SK-N-SH (cell line): ENCODE measurements at regions not wholly inside any gene's neighbourhood (a gene's known extent, or its start where the extent isn't known, plus 50 kb on each side); places are given as distances from the start of the nearest gene placed in this dataset.

Experiments
- CTCF ChIA-PET: fragments of 300-600, 350-600 bp; formaldehyde crosslinking; extraction: SDS; loops from one replicate; lab custom pipeline; 2021; lab: Yijun Ruan, JAX
- POLR2A ChIA-PET: fragments of 350-600 bp; sonication (Branson Sonifier 250); formaldehyde crosslinking; extraction: SDS; loops from one replicate; lab custom pipeline; 2020; ENCODE audit warnings: antibody characterized with exemption, inconsistent platforms; lab: Yijun Ruan, JAX
- DNase-seq: peaks from one replicate; pipeline ENCODE4 v3.0.0; 2012
- H2AFZ ChIP-seq: fragments of 200-600 bp; sonication (generic); 2 replicates; pipeline ENCODE4 v1.8.1; 2016; ENCODE audit warnings: antibody characterized with exemption, mild to moderate bottlenecking, low read depth
- H3F3A ChIP-seq: fragments of 200-600 bp; sonication (generic); replicated peaks from 2 replicates; pipeline ENCODE3; 2016; ENCODE audit warnings: antibody characterized with exemption, mild to moderate bottlenecking; ENCODE audit not compliant: insufficient read depth
- H3K27ac ChIP-seq, 2 experiments: fragments of 200-500 bp in 1 of 2; fragments of 200-600 bp in 1 of 2; sonication (Bioruptor generic) in 1 of 2; sonication (generic), shearing (Covaris generic) in 1 of 2; 2 replicates each; pipeline versions ENCODE4 v1.5.1 to v1.6.1; 2014 to 2016; ENCODE audit warnings: low read depth in 2 of 2, inconsistent platforms in 1 of 2, low read length in 1 of 2, mild to moderate bottlenecking in 1 of 2, mixed read lengths in 1 of 2
- H3K27me3 ChIP-seq: fragments of 200-600 bp; sonication (generic), shearing (Covaris generic); 2 replicates; pipeline ENCODE4 v1.6.1; 2016; ENCODE audit warnings: mixed run types; ENCODE audit not compliant: insufficient read depth
- H3K36me3 ChIP-seq, 2 experiments: fragments of 200-500 bp in 1 of 2; fragments of 200-600 bp in 1 of 2; sonication (Bioruptor generic) in 1 of 2; sonication (generic) in 1 of 2; replicated peaks in 1 of 2; 2 replicates each; pipeline versions ENCODE3 to v1.5.1; 2014 to 2016; ENCODE audit warnings: low read length in 1 of 2, mild to moderate bottlenecking in 1 of 2; ENCODE audit not compliant: insufficient read depth in 2 of 2, control insufficient read depth in 1 of 2
- H3K4me1 ChIP-seq, 2 experiments: fragments of 200-500 bp in 1 of 2; fragments of 200-600 bp in 1 of 2; sonication (Bioruptor generic) in 1 of 2; sonication (generic), shearing (Covaris generic) in 1 of 2; 2 replicates each; pipeline versions ENCODE4 v1.5.1 to v1.6.1; 2014 to 2016; ENCODE audit warnings: low read depth in 1 of 2, low read length in 1 of 2, mixed run types in 1 of 2; ENCODE audit not compliant: insufficient read depth in 2 of 2, control insufficient read depth in 1 of 2
- H3K4me2 ChIP-seq: fragments of 200-600 bp; sonication (generic), shearing (Covaris generic); 2 replicates; pipeline ENCODE4 v1.6.1; 2017; ENCODE audit warnings: mixed run types
- H3K4me3 ChIP-seq, 2 experiments: fragments of 200-500 bp in 1 of 2; fragments of 200-600 bp in 1 of 2; sonication (Bioruptor generic) in 1 of 2; sonication (generic), shearing (Covaris generic) in 1 of 2; 2 replicates each; pipeline versions ENCODE4 v1.5.1 to v1.8.1; 2014 to 2016; ENCODE audit warnings: low read depth in 2 of 2, inconsistent platforms in 1 of 2, low read length in 1 of 2, mild to moderate bottlenecking in 1 of 2, mixed read lengths in 1 of 2, moderate library complexity in 1 of 2
- H3K79me2 ChIP-seq: fragments of 200-600 bp; sonication (generic); 2 replicates; pipeline ENCODE4 v1.8.1; 2017; ENCODE audit warnings: mild to moderate bottlenecking; ENCODE audit not compliant: insufficient read depth
- H3K9ac ChIP-seq: fragments of 200-600 bp; sonication (generic); 2 replicates; pipeline ENCODE4 v1.6.1; 2017; ENCODE audit warnings: mixed run types
- H3K9me2 ChIP-seq: fragments of 200-600 bp; sonication (generic); 2 replicates; pipeline ENCODE4 v1.6.1; 2017; ENCODE audit warnings: mixed run types
- H3K9me3 ChIP-seq: fragments of 200-600 bp; sonication (generic); 2 replicates; pipeline ENCODE4 v1.6.1; 2017; ENCODE audit warnings: mixed run types, mild to moderate bottlenecking, moderate library complexity
- H4K20me1 ChIP-seq: fragments of 200-600 bp; sonication (generic); 2 replicates; pipeline ENCODE4 v1.6.1; 2017; ENCODE audit warnings: mild to moderate bottlenecking, mixed run types; ENCODE audit not compliant: insufficient read depth
- CHD2 ChIP-seq: fragments of 150-350 bp; IDR thresholded peaks from 2 replicates; pipeline ENCODE4 v1.6.1; 2018; ENCODE audit warnings: low read length; ENCODE audit not compliant: partially characterized antibody
- FOXM1 ChIP-seq: IDR thresholded peaks from 2 replicates; pipeline ENCODE4 v1.4.0; 2012; ENCODE audit warnings: low read depth, mild to moderate bottlenecking
- GATA2 ChIP-seq: sonication (generic); formaldehyde crosslinking; IDR thresholded peaks from 2 replicates; pipeline ENCODE4 v1.5.0; 2020; ENCODE audit warnings: mild to moderate bottlenecking, missing genetic modification reagents
- NFIC ChIP-seq: IDR thresholded peaks from 2 replicates; pipeline ENCODE4 v1.4.0; 2012; ENCODE audit warnings: borderline replicate concordance
- NRF1 ChIP-seq: IDR thresholded peaks from 2 replicates; pipeline ENCODE4 v1.6.1; 2012; ENCODE audit warnings: low read depth, mild to moderate bottlenecking, low read length
- POLR2AphosphoS5 ChIP-seq: IDR thresholded peaks from 2 replicates; pipeline ENCODE4 v1.6.1; 2012; ENCODE audit warnings: low read depth, low read length
- RCOR1 ChIP-seq: fragments of 150-350 bp; IDR thresholded peaks from 2 replicates; pipeline ENCODE4 v1.6.1; 2017; ENCODE audit warnings: antibody characterized with exemption, low read length
- RFX5 ChIP-seq: IDR thresholded peaks from 2 replicates; pipeline ENCODE4 v1.6.1; 2012; ENCODE audit warnings: mild to moderate bottlenecking, improper control_type of control experiment, low read length
- RXRA ChIP-seq: IDR thresholded peaks from 2 replicates; pipeline ENCODE4 v1.4.0; 2012; ENCODE audit warnings: low read depth, mild to moderate bottlenecking, borderline replicate concordance
- SIN3A ChIP-seq: IDR thresholded peaks from 2 replicates; pipeline ENCODE4 v1.6.1; 2012; ENCODE audit warnings: low read depth, mild to moderate bottlenecking, low read length, moderate library complexity, borderline replicate concordance
- TAF1 ChIP-seq: IDR thresholded peaks from 2 replicates; pipeline ENCODE4 v1.6.1; 2012; ENCODE audit warnings: low read depth, mild to moderate bottlenecking, low read length, moderate library complexity, borderline replicate concordance
- TCF12 ChIP-seq: IDR thresholded peaks from 2 replicates; pipeline ENCODE4 v1.4.0; 2012
- YY1 ChIP-seq: IDR thresholded peaks from 2 replicates; pipeline ENCODE4 v1.4.0; 2012; ENCODE audit warnings: low read depth, mild to moderate bottlenecking
- WGBS: methylation state at CpG from one replicate; pipeline ENCODE4 v1.1.6; 2017; ENCODE audit warnings: low lambda C conversion rate; 5-methylcytosine and 5-hydroxymethylcytosine counted together
- TF ChIP-seq, protein P1 (sequence below): fragments of 150-350 bp; IDR thresholded peaks from 2 replicates; pipeline ENCODE4 v1.6.1; 2016; ENCODE audit warnings: mild to moderate bottlenecking, low read depth, low read length
- TF ChIP-seq, protein P2 (sequence below): fragments of 200-600 bp; sonication (generic); IDR thresholded peaks from 2 replicates; pipeline ENCODE4 v1.6.1; 2017; ENCODE audit warnings: antibody characterized with exemption, mild to moderate bottlenecking, moderate library complexity
- TF ChIP-seq, protein P3 (sequence below): IDR thresholded peaks from 2 replicates; pipeline ENCODE4 v1.4.0; 2012; ENCODE audit warnings: low read depth, borderline replicate concordance
- TF ChIP-seq, protein P4 (sequence below): IDR thresholded peaks from 2 replicates; pipeline ENCODE4 v1.4.0; 2012; ENCODE audit warnings: low read depth

DNA sequence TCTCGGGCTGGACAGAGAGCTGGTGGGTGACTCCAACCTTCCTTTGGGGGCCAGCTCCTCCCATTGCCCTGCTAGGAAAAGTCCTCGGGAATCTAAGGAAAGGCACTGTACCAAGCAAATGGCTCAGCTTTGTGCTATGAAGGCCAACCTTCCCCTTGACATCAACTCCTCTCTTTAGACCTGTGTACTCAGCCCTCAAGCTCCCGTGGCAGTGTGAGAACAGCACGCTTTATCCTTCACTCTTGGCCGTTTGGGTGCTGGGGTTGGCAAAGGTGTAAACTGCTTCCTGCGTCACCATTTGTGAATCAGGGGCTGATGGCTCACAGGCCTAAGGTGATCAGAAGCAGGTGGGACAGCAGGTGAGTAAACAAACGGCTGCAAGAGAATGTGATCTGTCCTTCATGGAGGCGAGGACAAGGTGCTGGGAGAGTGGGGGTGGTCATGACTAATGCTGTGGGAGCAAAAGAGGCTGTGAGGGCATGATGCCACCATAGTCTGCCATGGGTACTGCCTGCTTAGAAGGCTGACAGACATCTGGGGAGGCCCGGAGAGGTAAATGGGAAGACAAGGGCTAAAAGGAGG, 165.2 kb upstream of the TPM1 start:
- Histone ChIP-seq H3K9me3 (no peaks in the 10 kb centered on the region), H3K27ac (peak overlapping the region in 1 of 2 experiments; percentile 43; a peak in 1 of 4 replicates), H3K27me3 (no peaks in the 10 kb centered on the region), H3K4me3 (no peak overlapping the region), H3F3A (peaks cover 8% of the 10 kb centered on the region), H3K79me2 (no peaks in the 10 kb centered on the region), H3K4me1 (peaks cover 25 to 53% of the 10 kb centered on the region in 2 experiments), H3K9ac (no peak overlapping the region), H3K9me2 (no peaks in the 10 kb centered on the region), H3K4me2 (no peak overlapping the region), H4K20me1 (no peaks in the 10 kb centered on the region), H2AFZ (no peak overlapping the region), H3K36me3 (no peaks in the 10 kb centered on the region)
- no peak for DNase-seq
- TF ChIP-seq SIN3A: no peak
- TF ChIP-seq RXRA: no peak
- TF ChIP-seq RFX5: no peak
- no peak for TF ChIP-seq FOXM1
- no peak for TF ChIP-seq TAF1
- TF ChIP-seq, protein P1, sequence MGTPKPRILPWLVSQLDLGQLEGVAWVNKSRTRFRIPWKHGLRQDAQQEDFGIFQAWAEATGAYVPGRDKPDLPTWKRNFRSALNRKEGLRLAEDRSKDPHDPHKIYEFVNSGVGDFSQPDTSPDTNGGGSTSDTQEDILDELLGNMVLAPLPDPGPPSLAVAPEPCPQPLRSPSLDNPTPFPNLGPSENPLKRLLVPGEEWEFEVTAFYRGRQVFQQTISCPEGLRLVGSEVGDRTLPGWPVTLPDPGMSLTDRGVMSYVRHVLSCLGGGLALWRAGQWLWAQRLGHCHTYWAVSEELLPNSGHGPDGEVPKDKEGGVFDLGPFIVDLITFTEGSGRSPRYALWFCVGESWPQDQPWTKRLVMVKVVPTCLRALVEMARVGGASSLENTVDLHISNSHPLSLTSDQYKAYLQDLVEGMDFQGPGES: no peak
- no peak for TF ChIP-seq NRF1
- TF ChIP-seq, protein P2, sequence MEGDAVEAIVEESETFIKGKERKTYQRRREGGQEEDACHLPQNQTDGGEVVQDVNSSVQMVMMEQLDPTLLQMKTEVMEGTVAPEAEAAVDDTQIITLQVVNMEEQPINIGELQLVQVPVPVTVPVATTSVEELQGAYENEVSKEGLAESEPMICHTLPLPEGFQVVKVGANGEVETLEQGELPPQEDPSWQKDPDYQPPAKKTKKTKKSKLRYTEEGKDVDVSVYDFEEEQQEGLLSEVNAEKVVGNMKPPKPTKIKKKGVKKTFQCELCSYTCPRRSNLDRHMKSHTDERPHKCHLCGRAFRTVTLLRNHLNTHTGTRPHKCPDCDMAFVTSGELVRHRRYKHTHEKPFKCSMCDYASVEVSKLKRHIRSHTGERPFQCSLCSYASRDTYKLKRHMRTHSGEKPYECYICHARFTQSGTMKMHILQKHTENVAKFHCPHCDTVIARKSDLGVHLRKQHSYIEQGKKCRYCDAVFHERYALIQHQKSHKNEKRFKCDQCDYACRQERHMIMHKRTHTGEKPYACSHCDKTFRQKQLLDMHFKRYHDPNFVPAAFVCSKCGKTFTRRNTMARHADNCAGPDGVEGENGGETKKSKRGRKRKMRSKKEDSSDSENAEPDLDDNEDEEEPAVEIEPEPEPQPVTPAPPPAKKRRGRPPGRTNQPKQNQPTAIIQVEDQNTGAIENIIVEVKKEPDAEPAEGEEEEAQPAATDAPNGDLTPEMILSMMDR: no peak
- no peak for TF ChIP-seq NFIC
- no peak for TF ChIP-seq RCOR1
- TF ChIP-seq, protein P3, sequence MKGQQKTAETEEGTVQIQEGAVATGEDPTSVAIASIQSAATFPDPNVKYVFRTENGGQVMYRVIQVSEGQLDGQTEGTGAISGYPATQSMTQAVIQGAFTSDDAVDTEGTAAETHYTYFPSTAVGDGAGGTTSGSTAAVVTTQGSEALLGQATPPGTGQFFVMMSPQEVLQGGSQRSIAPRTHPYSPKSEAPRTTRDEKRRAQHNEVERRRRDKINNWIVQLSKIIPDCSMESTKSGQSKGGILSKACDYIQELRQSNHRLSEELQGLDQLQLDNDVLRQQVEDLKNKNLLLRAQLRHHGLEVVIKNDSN: no peak
- TF ChIP-seq TCF12: no peak
- TF ChIP-seq, protein P4, sequence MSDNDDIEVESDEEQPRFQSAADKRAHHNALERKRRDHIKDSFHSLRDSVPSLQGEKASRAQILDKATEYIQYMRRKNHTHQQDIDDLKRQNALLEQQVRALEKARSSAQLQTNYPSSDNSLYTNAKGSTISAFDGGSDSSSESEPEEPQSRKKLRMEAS: no peak
- no peak for TF ChIP-seq YY1
- no peak for TF ChIP-seq CHD2
- no peak for TF ChIP-seq GATA2
- TF ChIP-seq POLR2AphosphoS5: no peak
- ChIA-PET CTCF (interaction anchor here (0.7 to 3.4 kb wide), 4 partner anchors 29 to 171 kb away, joined by 3 to 20 read pairs (median 6); no protein-coding TSS in a partner anchor), POLR2A (interaction anchor here (1.2 kb wide), 1 partner anchor 212 kb away, joined by 3 read pairs; no protein-coding TSS in a partner anchor)
- WGBS: 85% methylated on average over 8 of the region's 9 CpGs
